Endodermal cell (in vitro differentiated cells): ENCODE measurements at regions not wholly inside any gene's neighbourhood (a gene's known extent, or its start where the extent isn't known, plus 50 kb on each side); places are given as distances from the start of the nearest gene placed in this dataset.
A peak's percentile ranks its signal among the peaks of the same experiment; 100 is the strongest.

Experiments
- DNase-seq: peaks from one replicate; pipeline ENCODE4 v3.0.0-alpha.2; 2017
- H3K27ac ChIP-seq: 2 replicates; pipeline ENCODE4 v1.5.1; 2013; ENCODE audit warnings: mild to moderate bottlenecking, low read depth, low read length, moderate library complexity
- H3K27me3 ChIP-seq: 2 replicates; pipeline ENCODE4 v1.6.1; 2013; ENCODE audit warnings: mild to moderate bottlenecking, low read length, moderate library complexity; ENCODE audit not compliant: insufficient read depth, control insufficient read depth, poor library complexity, severe bottlenecking
- H3K36me3 ChIP-seq: 2 replicates; pipeline ENCODE4 v1.7.0; 2013; ENCODE audit warnings: mild to moderate bottlenecking, low read length, moderate library complexity; ENCODE audit not compliant: control insufficient read depth, insufficient read depth
- H3K4me1 ChIP-seq: one replicate; pipeline ENCODE4 v1.7.0; 2013; ENCODE audit warnings: low read length; ENCODE audit not compliant: control insufficient read depth, insufficient read depth
- H3K4me3 ChIP-seq: 2 replicates; pipeline ENCODE4 v1.5.1; 2013; ENCODE audit warnings: mild to moderate bottlenecking, low read length, moderate library complexity
- H3K9ac ChIP-seq: 2 replicates; pipeline ENCODE4 v1.6.1; 2013; ENCODE audit warnings: mild to moderate bottlenecking, low read length, moderate library complexity; ENCODE audit not compliant: poor library complexity, severe bottlenecking; ENCODE audit errors: extremely low read depth
- H3K9me3 ChIP-seq: 2 replicates; pipeline ENCODE4 v1.6.1; 2013; ENCODE audit warnings: mild to moderate bottlenecking, low read length, moderate library complexity; ENCODE audit not compliant: control insufficient read depth
- H3K27ac Mint-ChIP-seq: 2 replicates; pipeline ENCODE4 v1.8.0; 2020; ENCODE audit warnings: mixed read lengths
- H3K27me3 Mint-ChIP-seq: 2 replicates; pipeline ENCODE4 v1.8.0; 2021; ENCODE audit warnings: mild to moderate bottlenecking, mixed read lengths; ENCODE audit not compliant: insufficient read depth
- H3K36me3 Mint-ChIP-seq: 2 replicates; pipeline ENCODE4 v1.8.0; 2020; ENCODE audit warnings: low read depth, mixed read lengths
- H3K4me1 Mint-ChIP-seq: 2 replicates; pipeline ENCODE4 v1.8.0; 2020; ENCODE audit warnings: mixed read lengths
- H3K4me3 Mint-ChIP-seq: 2 replicates; pipeline ENCODE4 v1.8.0; 2020; ENCODE audit warnings: mild to moderate bottlenecking, moderate library complexity, mixed read lengths
- H3K9me3 Mint-ChIP-seq: 2 replicates; pipeline ENCODE4 v1.8.0; 2020; ENCODE audit warnings: mild to moderate bottlenecking, mixed read lengths
- CTCF ChIP-seq: fragments of 200-600 bp; sonication (generic); conservative IDR thresholded peaks from 2 replicates; pipeline ENCODE4 v1.5.0; 2021; ENCODE audit warnings: antibody characterized with exemption, mild to moderate bottlenecking
- WGBS, 2 experiments: methylation state at CpG; one replicate each; pipeline versions ENCODE4 v1.1.5 to v1.1.7; 2013; ENCODE audit warnings: missing lambda C conversion rate in 2 of 2, mixed read lengths in 1 of 2; ENCODE audit not compliant: insufficient coverage in 1 of 2, insufficient read length in 1 of 2; 5-methylcytosine and 5-hydroxymethylcytosine counted together

GRCh38 chr16:17972460-17972943 is 364.0 kb downstream of the NPIPA8 start:
- Mint-ChIP-seq H3K27ac (no peak overlapping the region), H3K4me1 (no peaks in the 10 kb centered on the region)
- 90 to 93% methylated on average over 6 to 15 of the region's 15 CpGs for WGBS, 2 experiments

GRCh38 chr16:17970816-17971331 is 365.7 kb downstream of the NPIPA8 start:
- no peaks in the 10 kb centered on the region for H3K4me1 Mint-ChIP-seq
- no peak overlapping the region for H3K27ac ChIP-seq
- no peak overlapping the region for H3K4me3 ChIP-seq
- H3K4me1 ChIP-seq, result no peaks in the 10 kb centered on the region
- no peak overlapping the region for H3K4me3 Mint-ChIP-seq
- no peaks in the 10 kb centered on the region for H3K36me3 ChIP-seq
- H3K9me3 ChIP-seq, result no peaks in the 10 kb centered on the region
- no peak for DNase-seq
- H3K9me3 Mint-ChIP-seq, result peaks cover 10% of the 10 kb centered on the region
- H3K27me3 ChIP-seq, result no peaks in the 10 kb centered on the region
- H3K9ac ChIP-seq, result no peak overlapping the region
- TF ChIP-seq CTCF, result peak; percentile 69
- no peak overlapping the region for H3K27ac Mint-ChIP-seq
- H3K36me3 Mint-ChIP-seq, result no peaks in the 10 kb centered on the region
- no peaks in the 10 kb centered on the region for H3K27me3 Mint-ChIP-seq
- WGBS, 2 experiments, result 85 to 100% methylated on average over 3 to 4 of the region's 4 CpGs

More at GRCh38 chr16:17972460-17972943, 364.0 kb downstream of the NPIPA8 start:
- no peaks in the 10 kb centered on the region for H3K36me3 Mint-ChIP-seq
- Histone ChIP-seq H3K27me3 (no peaks in the 10 kb centered on the region), H3K9ac (no peak overlapping the region), H3K27ac (no peak overlapping the region), H3K4me3 (no peak overlapping the region), H3K9me3 (no peaks in the 10 kb centered on the region), H3K36me3 (no peaks in the 10 kb centered on the region), H3K4me1 (no peaks in the 10 kb centered on the region)
- H3K9me3 Mint-ChIP-seq, result peaks cover 2% of the 10 kb centered on the region
- no peaks in the 10 kb centered on the region for H3K27me3 Mint-ChIP-seq
- DNase-seq, result no peak
- no peak for TF ChIP-seq CTCF
- H3K4me3 Mint-ChIP-seq, result no peak overlapping the region

- no peak for TF ChIP-seq CTCF
- 87 to 90% methylated on average over 4 to 5 of the region's 5 CpGs for WGBS, 2 experiments
- Histone ChIP-seq H3K36me3 (no peaks in the 10 kb centered on the region), H3K9ac (no peak overlapping the region), H3K4me3 (no peak overlapping the region), H3K27me3 (no peaks in the 10 kb centered on the region), H3K9me3 (no peaks in the 10 kb centered on the region), H3K27ac (no peak overlapping the region), H3K4me1 (no peaks in the 10 kb centered on the region)
- Mint-ChIP-seq H3K27ac (no peak overlapping the region), H3K36me3 (no peaks in the 10 kb centered on the region), H3K4me3 (no peak overlapping the region), H3K4me1 (no peaks in the 10 kb centered on the region), H3K9me3 (peaks cover 10% of the 10 kb centered on the region), H3K27me3 (no peaks in the 10 kb centered on the region)
- DNase-seq, result no peak
These were observed 366.3 kb downstream of the NPIPA8 start for GRCh38 chr16:17970157-17970765.
